ENCODE measurements at regions not wholly inside any gene's neighbourhood (a gene's known extent, or its start where the extent isn't known, plus 50 kb on each side); places are given as distances from the start of the nearest gene placed in this dataset.

DNA sequence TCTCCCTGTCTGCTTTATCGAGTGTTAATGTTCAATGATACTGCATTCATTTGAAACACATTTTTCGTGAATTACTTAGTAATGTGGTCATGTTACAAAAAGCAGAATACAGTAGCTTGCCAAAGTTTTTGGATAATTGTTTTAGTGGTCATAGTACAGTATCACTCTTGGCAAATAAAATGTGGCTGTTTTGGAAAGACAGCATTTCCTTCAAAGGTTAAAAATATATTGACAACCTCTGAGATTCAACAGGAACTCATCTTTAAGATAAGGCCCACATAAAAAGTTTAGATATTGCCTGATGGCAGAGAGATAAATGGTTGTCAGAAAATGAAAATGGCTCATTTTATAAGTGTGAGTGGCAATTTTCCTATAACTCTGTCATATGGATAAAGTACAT, 297.7 kb upstream of the MAN1A1 start:
- Histone ChIP-seq H3K9me3 (ENCODE audit: low read depth) (no peaks in the 10 kb centered on the region), H3K27me3 (peaks cover 47% of the 10 kb centered on the region)
- TF ChIP-seq, protein P1, sequence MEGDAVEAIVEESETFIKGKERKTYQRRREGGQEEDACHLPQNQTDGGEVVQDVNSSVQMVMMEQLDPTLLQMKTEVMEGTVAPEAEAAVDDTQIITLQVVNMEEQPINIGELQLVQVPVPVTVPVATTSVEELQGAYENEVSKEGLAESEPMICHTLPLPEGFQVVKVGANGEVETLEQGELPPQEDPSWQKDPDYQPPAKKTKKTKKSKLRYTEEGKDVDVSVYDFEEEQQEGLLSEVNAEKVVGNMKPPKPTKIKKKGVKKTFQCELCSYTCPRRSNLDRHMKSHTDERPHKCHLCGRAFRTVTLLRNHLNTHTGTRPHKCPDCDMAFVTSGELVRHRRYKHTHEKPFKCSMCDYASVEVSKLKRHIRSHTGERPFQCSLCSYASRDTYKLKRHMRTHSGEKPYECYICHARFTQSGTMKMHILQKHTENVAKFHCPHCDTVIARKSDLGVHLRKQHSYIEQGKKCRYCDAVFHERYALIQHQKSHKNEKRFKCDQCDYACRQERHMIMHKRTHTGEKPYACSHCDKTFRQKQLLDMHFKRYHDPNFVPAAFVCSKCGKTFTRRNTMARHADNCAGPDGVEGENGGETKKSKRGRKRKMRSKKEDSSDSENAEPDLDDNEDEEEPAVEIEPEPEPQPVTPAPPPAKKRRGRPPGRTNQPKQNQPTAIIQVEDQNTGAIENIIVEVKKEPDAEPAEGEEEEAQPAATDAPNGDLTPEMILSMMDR (IDR thresholded peaks at IDR 0.05; ENCODE audit: low read depth, low read length) = no peak

DNA sequence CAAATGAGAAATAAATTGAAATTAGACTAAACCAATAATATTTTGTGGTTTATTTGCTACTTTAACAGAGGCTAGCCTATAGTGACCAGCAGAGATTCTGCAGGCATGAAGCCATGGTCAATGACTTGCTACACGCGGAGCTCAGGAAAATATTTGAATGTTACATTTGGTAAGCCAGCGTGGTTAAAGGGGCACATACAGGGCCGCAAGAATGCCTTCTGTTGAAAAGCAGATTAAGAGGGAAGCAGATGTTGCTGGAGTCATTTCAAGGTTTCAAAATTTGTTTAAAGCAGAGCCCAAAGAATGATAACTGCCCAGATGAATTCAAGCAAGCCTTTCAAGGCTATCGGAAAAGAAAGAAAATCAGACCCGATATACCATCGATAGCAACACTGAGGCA, 294.3 kb upstream of the MAN1A1 start:
- Histone ChIP-seq H3K4me3 (no peak overlapping the region), H3K27me3 (peaks cover 18% of the 10 kb centered on the region), H3K4me1 (ENCODE audit: low read depth) (no peaks in the 10 kb centered on the region), H3K27ac (no peak overlapping the region), H3K9me3 (ENCODE audit: low read depth) (no peaks in the 10 kb centered on the region), H3K36me3 (no peaks in the 10 kb centered on the region)
- TF ChIP-seq, protein P1 (IDR thresholded peaks at IDR 0.05; ENCODE audit: low read depth, low read length) = no peak
- DNase-seq (ENCODE audit: low read depth in 1 of 2, low spot score in 1 of 2) = no peak

More for the DNA sequence above, 297.7 kb upstream of the MAN1A1 start:
- H3K4me1 ChIP-seq (ENCODE audit: low read depth) = no peaks in the 10 kb centered on the region
- peak in 1 of 2 donors; percentile 40 for DNase-seq (ENCODE audit: low read depth in 1 of 2, low spot score in 1 of 2)
- H3K36me3 ChIP-seq = no peaks in the 10 kb centered on the region
- no peak overlapping the region for H3K4me3 ChIP-seq
- no peak overlapping the region for H3K27ac ChIP-seq

DNA sequence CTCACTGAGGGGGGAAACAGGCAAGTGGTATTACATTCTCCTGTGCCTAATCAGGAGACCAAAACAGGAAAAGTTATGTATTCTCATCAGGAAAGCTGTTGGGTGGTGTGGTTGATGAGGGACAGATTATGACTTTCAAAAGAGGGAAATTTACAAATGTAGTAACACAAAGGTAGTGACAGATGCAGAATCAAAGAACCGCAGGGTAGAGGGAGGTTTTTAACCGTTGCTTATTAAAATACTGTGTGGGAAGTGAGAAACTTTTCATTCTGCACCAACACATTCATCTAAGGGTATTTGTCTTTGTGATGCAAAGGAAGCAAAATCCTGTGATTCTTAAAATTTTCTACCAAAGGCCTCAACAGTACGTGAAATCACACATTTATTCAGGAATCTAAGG, 288.2 kb upstream of the MAN1A1 start:
- no peak overlapping the region for H3K27ac ChIP-seq
- H3K9me3 ChIP-seq (ENCODE audit: low read depth) = no peaks in the 10 kb centered on the region
- DNase-seq (ENCODE audit: low read depth in 1 of 2, low spot score in 1 of 2) = no peak
- H3K27me3 ChIP-seq = no peaks in the 10 kb centered on the region
- no peak overlapping the region for H3K4me3 ChIP-seq
- no peaks in the 10 kb centered on the region for H3K4me1 ChIP-seq (ENCODE audit: low read depth)
- TF ChIP-seq, protein P1 (IDR thresholded peaks at IDR 0.05; ENCODE audit: low read depth, low read length) = no peak
- H3K36me3 ChIP-seq = no peaks in the 10 kb centered on the region

DNA sequence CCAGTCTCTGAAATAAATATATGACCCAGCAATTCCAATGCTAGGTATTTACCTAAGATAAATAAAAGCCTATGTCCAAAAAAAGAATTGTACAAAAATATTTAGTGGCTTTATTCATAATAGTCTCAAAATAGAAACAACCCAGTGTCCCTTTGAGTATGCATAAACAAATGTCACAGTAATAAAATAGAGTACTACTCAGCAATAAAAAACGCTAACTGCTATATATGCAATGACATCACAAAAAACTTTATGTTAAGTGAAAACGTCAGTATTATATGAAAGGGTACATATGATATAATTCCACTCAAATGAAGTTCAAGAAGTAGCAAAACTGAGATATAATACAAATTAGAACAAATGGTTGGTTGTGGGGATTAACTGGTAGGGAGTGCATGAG, 286.5 kb upstream of the MAN1A1 start:
- DNase-seq (ENCODE audit: low read depth in 1 of 2, low spot score in 1 of 2) = no peak
- Histone ChIP-seq H3K36me3 (no peaks in the 10 kb centered on the region), H3K27me3 (no peaks in the 10 kb centered on the region), H3K4me1 (ENCODE audit: low read depth) (no peaks in the 10 kb centered on the region), H3K9me3 (ENCODE audit: low read depth) (no peaks in the 10 kb centered on the region), H3K4me3 (no peak overlapping the region), H3K27ac (no peak overlapping the region)
- TF ChIP-seq, protein P1 (IDR thresholded peaks at IDR 0.05; ENCODE audit: low read depth, low read length) = no peak

DNA sequence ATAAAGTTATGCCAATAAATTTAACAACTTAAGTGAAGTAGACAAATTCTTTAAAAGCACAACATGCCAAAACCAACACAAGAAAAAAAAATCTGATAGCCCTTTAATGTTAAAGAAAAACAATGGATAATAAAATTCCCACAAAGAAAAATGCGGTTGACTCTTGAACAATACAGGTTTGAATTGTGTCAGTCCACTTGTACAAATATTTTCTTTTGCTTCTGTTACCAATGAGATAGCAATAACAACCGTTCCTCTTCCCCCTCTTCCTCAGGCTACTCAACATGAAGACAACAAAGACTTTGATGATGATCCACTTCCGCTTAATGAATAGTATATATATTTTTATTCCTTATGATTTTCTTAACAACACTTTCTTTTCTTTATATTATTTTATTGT, 283.9 kb upstream of the MAN1A1 start:
- Histone ChIP-seq H3K4me3 (no peak overlapping the region), H3K27me3 (no peaks in the 10 kb centered on the region), H3K36me3 (no peaks in the 10 kb centered on the region), H3K4me1 (ENCODE audit: low read depth) (no peaks in the 10 kb centered on the region), H3K27ac (no peak overlapping the region), H3K9me3 (ENCODE audit: low read depth) (no peaks in the 10 kb centered on the region)
- TF ChIP-seq, protein P1 (IDR thresholded peaks at IDR 0.05; ENCODE audit: low read depth, low read length) = no peak
- DNase-seq (ENCODE audit: low read depth in 1 of 2, low spot score in 1 of 2) = no peak

Data from cardiac muscle cell (in vitro differentiated cells and primary cell).